Tibial artery (tissue), 4 donors: ENCODE measurements at regions not wholly inside any gene's neighbourhood (a gene's known extent, or its start where the extent isn't known, plus 50 kb on each side); places are given as distances from the start of the nearest gene placed in this dataset.

Experiments
- DNase-seq, 2 donors: peaks; one replicate each; pipeline ENCODE4 v3.0.0-alpha.2; 2019
- H3K27ac ChIP-seq, 2 donors: fragments of 200-600 bp; sonication (generic) in 1 of 2; 1 replicate in 1 of 2; 2 replicates in 1 of 2; pipeline ENCODE4 v1.5.1; 2018 to 2019; ENCODE audit warnings: mild to moderate bottlenecking in 1 of 2
- H3K27me3 ChIP-seq, 2 donors: fragments of 200-600 bp; sonication (generic) in 1 of 2; one replicate each; pipeline versions ENCODE4 v1.5.1 to v1.6.0; 2016 to 2019
- H3K36me3 ChIP-seq, 3 donors: fragments of 200-600 bp; sonication (generic) in 2 of 3; one replicate each; pipeline ENCODE4 v1.5.1; 2016 to 2019; ENCODE audit warnings: mild to moderate bottlenecking in 2 of 3
- H3K4me1 ChIP-seq, 4 donors: fragments of 200-600 bp; sonication (generic) in 2 of 4; 1 replicate in 3 of 4; 2 replicates in 1 of 4; pipeline ENCODE4 v1.5.1; 2016 to 2019
- H3K4me3 ChIP-seq, 2 donors: fragments of 200-600 bp; sonication (generic) in 1 of 2; 1 replicate in 1 of 2; 2 replicates in 1 of 2; pipeline ENCODE4 v1.5.1; 2018 to 2019; ENCODE audit warnings: mild to moderate bottlenecking in 2 of 2
- H3K9me3 ChIP-seq, 3 donors: fragments of 200-600 bp; sonication (generic) in 1 of 3; one replicate each; pipeline ENCODE4 v1.5.1; 2016 to 2019
- CTCF ChIP-seq, 2 experiments: fragments of 200-600 bp in 1 of 2; fragments of 450-650 bp in 1 of 2; IDR thresholded peaks; one replicate each; pipeline ENCODE4 v1.5.1; 2017 to 2019; ENCODE audit warnings: antibody characterized with exemption in 2 of 2, mild to moderate bottlenecking in 1 of 2, moderate library complexity in 1 of 2
- intact Hi-C: fragments of 100-400 bp; cut with DNase I; formaldehyde crosslinking; loops from one replicate; pipeline ENCODE4 v1.15.0; 2023; ENCODE audit warnings: low total_unique reads

GRCh38 chr18:2301316-2301715 is 270.0 kb downstream of the METTL4 start:
- Histone ChIP-seq H3K4me1 (no peaks in the 10 kb centered on the region), H3K9me3 (no peaks in the 10 kb centered on the region), H3K27ac (no peak overlapping the region), H3K4me3 (no peak overlapping the region), H3K27me3 (no peaks in the 10 kb centered on the region), H3K36me3 (no peaks in the 10 kb centered on the region)
- intact Hi-C loops = no loop called here
- no peak for TF ChIP-seq CTCF (IDR thresholded peaks at IDR 0.05)
- DNase-seq = no peak

GRCh38 chr18:2302012-2302411 is 269.3 kb downstream of the METTL4 start:
- intact Hi-C loops = no loop called here
- Histone ChIP-seq H3K4me3 (no peak overlapping the region), H3K27ac (no peak overlapping the region), H3K9me3 (no peaks in the 10 kb centered on the region), H3K36me3 (no peaks in the 10 kb centered on the region), H3K27me3 (no peaks in the 10 kb centered on the region), H3K4me1 (no peaks in the 10 kb centered on the region)
- no peak for TF ChIP-seq CTCF (IDR thresholded peaks at IDR 0.05)
- DNase-seq = no peak

GRCh38 chr18:2302628-2303516 is 268.4 kb downstream of the METTL4 start:
- intact Hi-C loops = no loop called here
- H3K27me3 ChIP-seq = no peaks in the 10 kb centered on the region
- no peaks in the 10 kb centered on the region for H3K9me3 ChIP-seq
- H3K36me3 ChIP-seq = no peaks in the 10 kb centered on the region
- H3K4me1 ChIP-seq = no peaks in the 10 kb centered on the region
- TF ChIP-seq CTCF (IDR thresholded peaks at IDR 0.05) = no peak
- no peak for DNase-seq
- H3K27ac ChIP-seq = no peak overlapping the region
- H3K4me3 ChIP-seq = no peak overlapping the region

GRCh38 chr18:2303517-2304238 is 267.6 kb downstream of the METTL4 start:
- H3K36me3 ChIP-seq = no peaks in the 10 kb centered on the region
- H3K27me3 ChIP-seq = no peaks in the 10 kb centered on the region
- no peak overlapping the region for H3K27ac ChIP-seq
- no peak for DNase-seq
- intact Hi-C loops = no loop called here
- H3K4me1 ChIP-seq = no peaks in the 10 kb centered on the region
- TF ChIP-seq CTCF (IDR thresholded peaks at IDR 0.05) = no peak
- H3K9me3 ChIP-seq = no peaks in the 10 kb centered on the region
- H3K4me3 ChIP-seq = no peak overlapping the region

GRCh38 chr18:2304378-2305175 is 266.7 kb downstream of the METTL4 start:
- Histone ChIP-seq H3K4me1 (no peaks in the 10 kb centered on the region), H3K27me3 (no peaks in the 10 kb centered on the region), H3K27ac (no peak overlapping the region), H3K36me3 (no peaks in the 10 kb centered on the region), H3K9me3 (no peaks in the 10 kb centered on the region), H3K4me3 (no peak overlapping the region)
- TF ChIP-seq CTCF (IDR thresholded peaks at IDR 0.05) = no peak
- intact Hi-C loops = no loop called here
- no peak for DNase-seq
